HG02840 (cell line): ENCODE measurements at regions not wholly inside any gene's neighbourhood (a gene's known extent, or its start where the extent isn't known, plus 50 kb on each side); places are given as distances from the start of the nearest gene placed in this dataset.
"Not testable (repeated sequence)": the region's sequence is repeated elsewhere in the genome, so short reads cannot be mapped to it uniquely, and the experiment has no call there.

Experiments
- ATAC-seq: cut with Tn5 transposase; IDR thresholded peaks from one replicate; pipeline ENCODE4 v1.9.1; 2021; ENCODE audit warnings: mild to moderate bottlenecking, moderate library complexity, moderate number of reproducible peaks; ENCODE audit not compliant: unreplicated experiment, low FRiP score

- no peak for ATAC-seq
Observed at GRCh38 chr6:21906826-21907225, 313.3 kb downstream of the SOX4 start.

- ATAC-seq: no peak
Observed at GRCh38 chr6:21907291-21907690, 313.7 kb downstream of the SOX4 start.

- no peak for ATAC-seq
Observed at GRCh38 chr6:21908161-21908848, 314.8 kb downstream of the SOX4 start.

GRCh38 chr6:21909321-21909720 lies 315.8 kb downstream of the SOX4 start:
- no peak for ATAC-seq

GRCh38 chr6:21911208-21911607 lies 317.7 kb downstream of the SOX4 start:
- ATAC-seq: no peak

- ATAC-seq: no peak
Observed at GRCh38 chr6:21912151-21912832, 318.7 kb downstream of the SOX4 start.

GRCh38 chr6:21914121-21914973 lies 320.8 kb downstream of the SOX4 start:
- no peak for ATAC-seq

- no peak for ATAC-seq
Observed at GRCh38 chr6:21915707-21916260, 322.2 kb downstream of the SOX4 start.

GRCh38 chr6:21918041-21918440 lies 324.5 kb downstream of the SOX4 start:
- no peak for ATAC-seq

- ATAC-seq: no peak
Observed at GRCh38 chr6:21918666-21919065, 325.1 kb downstream of the SOX4 start.

GRCh38 chr6:21922086-21922485 lies 328.5 kb downstream of the SOX4 start:
- no peak for ATAC-seq

- ATAC-seq: no peak
Observed at GRCh38 chr6:21924002-21924401, 330.5 kb downstream of the SOX4 start.

GRCh38 chr6:21928827-21929226 lies 335.3 kb downstream of the SOX4 start:
- no peak for ATAC-seq

GRCh38 chr6:21931641-21932335 lies 338.2 kb downstream of the SOX4 start:
- ATAC-seq: no peak

GRCh38 chr6:21933351-21933750 lies 339.8 kb downstream of the SOX4 start:
- ATAC-seq: no peak

GRCh38 chr6:21935142-21935541 lies 341.6 kb downstream of the SOX4 start:
- ATAC-seq: no peak

GRCh38 chr6:21935561-21936028 lies 342.0 kb downstream of the SOX4 start:
- ATAC-seq: no peak

- ATAC-seq: no peak
Observed at GRCh38 chr6:21937466-21937865, 343.9 kb downstream of the SOX4 start.

GRCh38 chr6:21939066-21939465 lies 345.5 kb downstream of the SOX4 start:
- ATAC-seq: not testable (repeated sequence)

GRCh38 chr6:21941926-21942325 lies 348.4 kb downstream of the SOX4 start:
- ATAC-seq: no peak
